ENCODE measurements at regions not wholly inside any gene's neighbourhood (a gene's known extent, or its start where the extent isn't known, plus 50 kb on each side); places are given as distances from the start of the nearest gene placed in this dataset.

DNA sequence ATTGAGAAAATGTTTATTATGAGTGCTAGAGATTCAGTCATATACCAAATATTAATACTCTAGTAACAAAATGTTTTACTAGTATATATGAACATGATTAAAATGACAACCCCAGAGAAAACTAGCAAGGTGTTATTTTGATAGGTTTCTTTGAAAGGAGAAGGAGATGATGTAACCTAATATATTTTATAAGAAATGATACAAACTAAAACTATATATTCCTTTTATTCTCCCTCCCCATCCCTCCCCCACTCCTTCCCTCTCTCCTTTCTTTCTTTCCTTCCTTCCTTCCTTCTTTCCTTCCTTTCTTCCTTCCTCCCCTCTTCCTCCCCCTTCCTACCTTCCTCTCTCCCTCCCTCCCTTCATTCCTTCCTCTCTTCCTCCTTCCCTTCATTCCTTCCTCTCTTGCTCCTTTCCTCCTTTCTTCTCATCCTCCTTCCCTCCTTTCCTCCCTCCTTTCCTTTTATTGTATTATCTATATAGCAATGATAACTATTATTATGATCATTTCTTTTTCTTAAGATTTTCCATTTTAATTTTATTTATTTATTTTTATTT, 215.3 kb upstream of the MEF2C start:
- Histone ChIP-seq H3K27ac (ENCODE audit: low read depth, low read length) (no peak overlapping the region), H3K27me3 (replicated peaks in 1 of 4; ENCODE audit: control insufficient read depth in 3 of 4, extremely low read depth in 1 of 4, insufficient read depth in 3 of 4, low read length in 3 of 4) (no peaks in the 10 kb centered on the region)

More for the DNA sequence above, 215.3 kb upstream of the MEF2C start:
- Histone ChIP-seq H3K4me1 (replicated peaks in 1 of 4; ENCODE audit: control insufficient read depth in 3 of 4, insufficient read depth in 4 of 4, low read length in 3 of 4) (no peaks in the 10 kb centered on the region), H2AK5ac (ENCODE audit: low read depth, low read length) (no peak overlapping the region), H2BK120ac (replicated peaks; ENCODE audit: low read depth, low read length) (no peak overlapping the region), H3K56ac (replicated peaks; ENCODE audit: insufficient read length, low read depth, low read length) (no peak overlapping the region), H3K23me2 (ENCODE audit: low read depth, low read length) (no peaks in the 10 kb centered on the region; the same call in 1 of the 2 replicates), H3K9me3 (ENCODE audit: insufficient read depth in 2 of 2, low read depth in 1 of 2, low read length in 1 of 2) (no peaks in the 10 kb centered on the region), H4K91ac (replicated peaks; ENCODE audit: insufficient read length, low read length) (no peak overlapping the region), H3K14ac (ENCODE audit: insufficient read length) (no peak overlapping the region), H3K79me2 (ENCODE audit: control insufficient read depth in 1 of 2, insufficient read depth in 2 of 2, low read length in 2 of 2) (no peaks in the 10 kb centered on the region), H3K4me2 (ENCODE audit: insufficient read depth in 1 of 2, low read depth in 2 of 2, low read length in 2 of 2) (no peak overlapping the region), H3K4me3 (ENCODE audit: extremely low read depth in 1 of 4, insufficient read depth in 2 of 4, low read depth in 3 of 4, low read length in 4 of 4) (no peak overlapping the region), H2BK20ac (ENCODE audit: low read length) (no peak overlapping the region), H4K8ac (ENCODE audit: extremely low read depth, insufficient read depth, low read length) (no peak overlapping the region), H3K23ac (ENCODE audit: insufficient read length) (no peak overlapping the region), H3K9ac (replicated peaks in 1 of 4; ENCODE audit: extremely low read depth in 1 of 4, low read depth in 3 of 4, low read length in 3 of 4) (no peak overlapping the region), H2BK12ac (ENCODE audit: low read depth, low read length) (no peak overlapping the region), H3K4ac (replicated peaks; ENCODE audit: insufficient read length, low read depth, low read length) (no peak overlapping the region), H4K20me1 (replicated peaks in 1 of 2; ENCODE audit: control insufficient read depth in 1 of 2, insufficient read depth in 2 of 2, low read length in 2 of 2) (no peaks in the 10 kb centered on the region), H2BK15ac (ENCODE audit: low read length) (no peak overlapping the region), H4K5ac (ENCODE audit: insufficient read length, low read depth, low read length) (no peak overlapping the region), H3K18ac (ENCODE audit: extremely low read depth, low read length) (no peak overlapping the region), H3K79me1 (ENCODE audit: low read depth, low read length) (no peaks in the 10 kb centered on the region), H2BK5ac (ENCODE audit: low read depth, low read length) (no peak overlapping the region), H3K36me3 (ENCODE audit: control insufficient read depth in 2 of 4, insufficient read depth in 4 of 4, low read length in 3 of 4) (no peaks in the 10 kb centered on the region), H2AFZ (ENCODE audit: low read length) (no peak overlapping the region)
- no peak for DNase-seq (ENCODE audit: low read depth in 1 of 2, low spot score in 2 of 2)
- ChIA-PET POLR2A (ENCODE audit: partially characterized antibody) (no interaction called here), CTCF (ENCODE audit: partially characterized antibody) (no interaction called here)
- FAIRE-seq, result no peak
- TF ChIP-seq SIRT6 (IDR thresholded peaks at IDR 0.05; ENCODE audit: low read length) (no peak), SP4 (IDR thresholded peaks at IDR 0.05; ENCODE audit: low read length) (no peak), RBBP5 (IDR thresholded peaks at IDR 0.05; ENCODE audit: borderline replicate concordance, low read depth, low read length) (no peak)
- TF ChIP-seq, protein P1, sequence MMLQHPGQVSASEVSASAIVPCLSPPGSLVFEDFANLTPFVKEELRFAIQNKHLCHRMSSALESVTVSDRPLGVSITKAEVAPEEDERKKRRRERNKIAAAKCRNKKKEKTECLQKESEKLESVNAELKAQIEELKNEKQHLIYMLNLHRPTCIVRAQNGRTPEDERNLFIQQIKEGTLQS (IDR thresholded peaks at IDR 0.05; ENCODE audit: insufficient read depth, low read depth, low read length), result no peak
